ENCODE measurements at regions not wholly inside any gene's neighbourhood (a gene's known extent, or its start where the extent isn't known, plus 50 kb on each side); places are given as distances from the start of the nearest gene placed in this dataset.
A peak's percentile ranks its signal among the peaks of the same experiment; 100 is the strongest.

GRCh38 chr7:118563311-118563710 is 338.8 kb downstream of the ANKRD7 start:
- DNase-seq (ENCODE audit: low spot score): no peak
- TF ChIP-seq, protein P1, sequence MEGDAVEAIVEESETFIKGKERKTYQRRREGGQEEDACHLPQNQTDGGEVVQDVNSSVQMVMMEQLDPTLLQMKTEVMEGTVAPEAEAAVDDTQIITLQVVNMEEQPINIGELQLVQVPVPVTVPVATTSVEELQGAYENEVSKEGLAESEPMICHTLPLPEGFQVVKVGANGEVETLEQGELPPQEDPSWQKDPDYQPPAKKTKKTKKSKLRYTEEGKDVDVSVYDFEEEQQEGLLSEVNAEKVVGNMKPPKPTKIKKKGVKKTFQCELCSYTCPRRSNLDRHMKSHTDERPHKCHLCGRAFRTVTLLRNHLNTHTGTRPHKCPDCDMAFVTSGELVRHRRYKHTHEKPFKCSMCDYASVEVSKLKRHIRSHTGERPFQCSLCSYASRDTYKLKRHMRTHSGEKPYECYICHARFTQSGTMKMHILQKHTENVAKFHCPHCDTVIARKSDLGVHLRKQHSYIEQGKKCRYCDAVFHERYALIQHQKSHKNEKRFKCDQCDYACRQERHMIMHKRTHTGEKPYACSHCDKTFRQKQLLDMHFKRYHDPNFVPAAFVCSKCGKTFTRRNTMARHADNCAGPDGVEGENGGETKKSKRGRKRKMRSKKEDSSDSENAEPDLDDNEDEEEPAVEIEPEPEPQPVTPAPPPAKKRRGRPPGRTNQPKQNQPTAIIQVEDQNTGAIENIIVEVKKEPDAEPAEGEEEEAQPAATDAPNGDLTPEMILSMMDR (IDR thresholded peaks at IDR 0.05; ENCODE audit: poor library complexity, severe bottlenecking): no peak
- Histone ChIP-seq H3K9me3 (ENCODE audit: severe bottlenecking) (no peaks in the 10 kb centered on the region), H3K36me3 (ENCODE audit: low read depth) (no peaks in the 10 kb centered on the region), H3K27me3 (ENCODE audit: insufficient read depth, poor library complexity, severe bottlenecking) (no peaks in the 10 kb centered on the region), H3K4me3 (ENCODE audit: severe bottlenecking) (no peak overlapping the region), H3K27ac (ENCODE audit: poor library complexity, severe bottlenecking) (no peak overlapping the region), H3K4me1 (ENCODE audit: insufficient read depth, poor library complexity, severe bottlenecking) (no peaks in the 10 kb centered on the region)
- ATAC-seq (ENCODE audit: low read depth): no peak

DNA sequence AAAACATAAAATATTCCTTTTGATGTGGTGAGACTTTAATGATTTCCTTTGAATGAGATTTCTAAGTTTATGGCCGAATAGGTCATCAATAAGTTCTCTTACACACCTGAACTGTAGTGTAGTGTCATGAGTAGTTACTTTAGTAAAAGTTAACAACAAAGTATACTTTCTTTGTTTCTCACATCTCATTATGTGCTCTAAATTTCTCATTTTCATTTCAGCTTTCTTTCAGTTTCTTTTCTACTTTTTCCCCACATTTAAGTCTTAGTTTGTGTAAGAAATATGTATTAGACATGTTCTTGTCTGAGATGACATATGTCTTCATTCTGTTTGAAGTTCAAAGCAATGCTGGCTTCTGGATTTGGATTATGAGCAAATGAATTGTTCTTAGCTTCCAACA is 348.1 kb downstream of the ANKRD7 start:
- ATAC-seq (ENCODE audit: low read depth): no peak
- no peak overlapping the region for H3K27ac ChIP-seq (ENCODE audit: poor library complexity, severe bottlenecking)
- DNase-seq (ENCODE audit: low spot score): no peak

DNA sequence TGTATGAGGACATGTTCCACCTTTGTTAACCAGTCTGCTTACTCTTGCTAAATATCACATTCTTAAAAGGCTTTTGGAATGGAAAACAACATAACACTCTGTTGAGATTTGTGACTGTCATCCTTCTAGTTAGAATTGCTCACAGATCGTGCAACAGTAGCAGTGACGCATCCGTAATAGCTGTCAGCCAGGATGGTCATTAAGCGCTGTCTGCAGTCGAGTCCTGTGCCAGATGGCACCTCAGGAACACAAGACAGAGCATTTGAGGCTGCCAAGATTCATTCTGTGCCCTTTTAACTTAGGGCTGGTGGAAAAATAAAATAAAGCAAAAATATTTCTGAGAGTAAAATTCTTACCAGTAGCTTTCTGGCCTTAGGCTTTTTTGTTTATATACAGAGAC is 348.6 kb downstream of the ANKRD7 start:
- ATAC-seq (ENCODE audit: low read depth): 0 out of 3 replicates have a peak, but pooled peaks have one; percentile 50
- no peak overlapping the region for H3K4me3 ChIP-seq (ENCODE audit: severe bottlenecking)
- no peaks in the 10 kb centered on the region for H3K36me3 ChIP-seq (ENCODE audit: low read depth)
- H3K9me3 ChIP-seq (ENCODE audit: severe bottlenecking): no peaks in the 10 kb centered on the region
- no peaks in the 10 kb centered on the region for H3K4me1 ChIP-seq (ENCODE audit: insufficient read depth, poor library complexity, severe bottlenecking)
- H3K27ac ChIP-seq (ENCODE audit: poor library complexity, severe bottlenecking): no peak overlapping the region
- H3K27me3 ChIP-seq (ENCODE audit: insufficient read depth, poor library complexity, severe bottlenecking): no peaks in the 10 kb centered on the region
- TF ChIP-seq, protein P1 (IDR thresholded peaks at IDR 0.05; ENCODE audit: poor library complexity, severe bottlenecking): no peak
- no peak for DNase-seq (ENCODE audit: low spot score)

More for the DNA sequence above, 348.1 kb downstream of the ANKRD7 start:
- H3K36me3 ChIP-seq (ENCODE audit: low read depth): no peaks in the 10 kb centered on the region
- H3K4me1 ChIP-seq (ENCODE audit: insufficient read depth, poor library complexity, severe bottlenecking): no peaks in the 10 kb centered on the region
- no peaks in the 10 kb centered on the region for H3K27me3 ChIP-seq (ENCODE audit: insufficient read depth, poor library complexity, severe bottlenecking)
- H3K4me3 ChIP-seq (ENCODE audit: severe bottlenecking): no peak overlapping the region
- H3K9me3 ChIP-seq (ENCODE audit: severe bottlenecking): no peaks in the 10 kb centered on the region
- TF ChIP-seq, protein P1 (IDR thresholded peaks at IDR 0.05; ENCODE audit: poor library complexity, severe bottlenecking): no peak

DNA sequence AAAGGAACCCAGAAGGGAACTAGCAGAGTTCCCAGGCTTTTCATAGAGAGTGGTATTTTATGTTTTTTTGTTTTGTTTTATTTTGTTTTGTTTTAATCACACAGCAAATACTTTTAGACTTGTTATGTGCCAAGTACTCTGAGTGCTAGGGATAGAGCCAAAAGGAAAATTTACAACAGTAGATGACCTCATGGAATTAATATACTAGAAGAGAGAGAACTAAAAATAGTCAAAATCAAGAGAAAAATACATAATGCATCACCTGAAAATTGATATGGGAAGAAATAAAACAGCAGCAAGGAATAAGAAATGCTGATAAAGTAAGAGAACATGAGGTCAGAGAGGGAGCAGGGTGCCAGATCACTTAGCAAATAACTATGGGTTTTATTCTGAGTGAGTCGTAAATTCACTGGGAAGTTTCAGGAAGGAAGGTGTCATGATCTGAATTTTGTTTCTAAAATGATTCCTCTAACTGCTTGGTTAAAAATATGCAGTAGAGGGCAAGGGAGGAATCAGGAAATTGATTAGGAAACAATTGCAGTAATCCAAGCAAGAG is 351.0 kb downstream of the ANKRD7 start:
- Histone ChIP-seq H3K36me3 (ENCODE audit: low read depth) (no peaks in the 10 kb centered on the region), H3K4me3 (ENCODE audit: severe bottlenecking) (no peak overlapping the region), H3K9me3 (ENCODE audit: severe bottlenecking) (no peaks in the 10 kb centered on the region), H3K27ac (ENCODE audit: poor library complexity, severe bottlenecking) (no peak overlapping the region), H3K27me3 (ENCODE audit: insufficient read depth, poor library complexity, severe bottlenecking) (no peaks in the 10 kb centered on the region), H3K4me1 (ENCODE audit: insufficient read depth, poor library complexity, severe bottlenecking) (no peaks in the 10 kb centered on the region)
- DNase-seq (ENCODE audit: low spot score) (no peak), ATAC-seq (ENCODE audit: low read depth) (no peak)
- TF ChIP-seq, protein P1 (IDR thresholded peaks at IDR 0.05; ENCODE audit: poor library complexity, severe bottlenecking): no peak

- TF ChIP-seq, protein P1 (IDR thresholded peaks at IDR 0.05; ENCODE audit: poor library complexity, severe bottlenecking): no peak
- ATAC-seq (ENCODE audit: low read depth) (no peak), DNase-seq (ENCODE audit: low spot score) (no peak)
- no peaks in the 10 kb centered on the region for H3K27me3 ChIP-seq (ENCODE audit: insufficient read depth, poor library complexity, severe bottlenecking)
- H3K4me1 ChIP-seq (ENCODE audit: insufficient read depth, poor library complexity, severe bottlenecking): no peaks in the 10 kb centered on the region
- H3K4me3 ChIP-seq (ENCODE audit: severe bottlenecking): no peak overlapping the region
- no peaks in the 10 kb centered on the region for H3K9me3 ChIP-seq (ENCODE audit: severe bottlenecking)
- H3K27ac ChIP-seq (ENCODE audit: poor library complexity, severe bottlenecking): no peak overlapping the region
- H3K36me3 ChIP-seq (ENCODE audit: low read depth): no peaks in the 10 kb centered on the region
These were observed 356.4 kb downstream of the ANKRD7 start for GRCh38 chr7:118580743-118581382.

Data from RWPE2 (cell line).